ENCODE measurements at regions not wholly inside any gene's neighbourhood (a gene's known extent, or its start where the extent isn't known, plus 50 kb on each side); places are given as distances from the start of the nearest gene placed in this dataset.

DNA sequence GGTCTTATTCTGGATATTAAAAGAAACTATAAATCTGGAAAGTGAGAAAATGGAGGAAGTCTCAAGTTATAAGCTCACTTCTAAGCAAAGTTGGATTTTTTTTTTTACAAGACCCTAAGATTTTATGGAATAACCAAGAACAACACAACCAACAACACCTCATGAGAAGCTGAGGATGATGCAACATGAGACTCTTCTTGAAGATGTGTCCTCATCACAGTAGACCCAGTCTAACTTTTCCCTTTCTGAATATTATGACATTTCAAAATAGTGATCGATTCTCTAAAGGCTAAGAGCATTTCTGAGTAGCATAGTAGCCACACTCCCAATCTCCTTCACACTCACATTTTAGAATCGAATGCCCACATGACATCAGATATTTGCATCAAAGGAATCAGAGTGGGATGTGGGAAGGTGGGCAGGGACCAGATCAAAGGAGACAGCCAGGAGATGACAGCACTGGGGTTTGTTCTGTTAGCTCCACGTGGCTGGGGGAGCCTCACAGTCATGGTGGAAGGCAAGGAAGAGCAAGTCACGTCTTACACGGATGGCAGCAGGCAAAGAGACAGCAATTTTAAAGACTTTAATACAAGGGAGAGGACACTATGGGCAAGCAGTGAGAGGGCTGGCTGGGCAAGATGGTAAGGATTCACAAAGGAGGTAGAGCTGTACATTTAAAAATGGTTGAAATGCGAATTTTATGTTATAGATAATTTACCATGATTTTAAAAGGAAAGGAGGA lies 90.7 kb upstream of the MYL2 start:
- H3K27me3 ChIP-seq (replicated peaks; ENCODE audit: control insufficient read depth, insufficient read depth, low read length), result no peaks in the 10 kb centered on the region; the same call in 1 of the 2 replicates
- DNase-seq (ENCODE audit: extremely low read depth, insufficient read length), result no peak
- H3K4me3 ChIP-seq (replicated peaks; ENCODE audit: low read depth, low read length), result no peak overlapping the region
- TF ChIP-seq, protein P1, sequence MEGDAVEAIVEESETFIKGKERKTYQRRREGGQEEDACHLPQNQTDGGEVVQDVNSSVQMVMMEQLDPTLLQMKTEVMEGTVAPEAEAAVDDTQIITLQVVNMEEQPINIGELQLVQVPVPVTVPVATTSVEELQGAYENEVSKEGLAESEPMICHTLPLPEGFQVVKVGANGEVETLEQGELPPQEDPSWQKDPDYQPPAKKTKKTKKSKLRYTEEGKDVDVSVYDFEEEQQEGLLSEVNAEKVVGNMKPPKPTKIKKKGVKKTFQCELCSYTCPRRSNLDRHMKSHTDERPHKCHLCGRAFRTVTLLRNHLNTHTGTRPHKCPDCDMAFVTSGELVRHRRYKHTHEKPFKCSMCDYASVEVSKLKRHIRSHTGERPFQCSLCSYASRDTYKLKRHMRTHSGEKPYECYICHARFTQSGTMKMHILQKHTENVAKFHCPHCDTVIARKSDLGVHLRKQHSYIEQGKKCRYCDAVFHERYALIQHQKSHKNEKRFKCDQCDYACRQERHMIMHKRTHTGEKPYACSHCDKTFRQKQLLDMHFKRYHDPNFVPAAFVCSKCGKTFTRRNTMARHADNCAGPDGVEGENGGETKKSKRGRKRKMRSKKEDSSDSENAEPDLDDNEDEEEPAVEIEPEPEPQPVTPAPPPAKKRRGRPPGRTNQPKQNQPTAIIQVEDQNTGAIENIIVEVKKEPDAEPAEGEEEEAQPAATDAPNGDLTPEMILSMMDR (IDR thresholded peaks at IDR 0.05; ENCODE audit: insufficient read depth, low read length, poor library complexity, severe bottlenecking), result no peak
- no peaks in the 10 kb centered on the region for H3K36me3 ChIP-seq (ENCODE audit: control insufficient read depth, insufficient read depth, low read length)

DNA sequence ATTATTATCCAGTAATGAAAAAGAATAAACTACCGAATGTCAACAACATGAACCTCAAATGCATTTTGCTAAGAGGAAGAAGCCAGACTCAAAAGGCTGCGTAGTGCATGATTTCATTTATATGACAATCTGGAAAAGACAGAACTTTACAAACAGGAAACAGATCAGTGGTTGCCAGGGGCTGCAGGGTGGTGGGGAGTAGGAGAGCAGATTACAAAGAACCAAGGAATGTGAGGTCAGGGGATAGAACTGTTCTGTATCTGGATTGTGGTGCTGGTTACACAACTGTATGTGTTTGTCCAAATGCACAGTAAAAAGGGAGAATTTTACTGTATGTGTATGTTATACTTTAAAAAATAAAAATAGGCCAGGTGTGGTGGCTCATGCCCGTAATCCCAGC lies 89.7 kb upstream of the MYL2 start:
- TF ChIP-seq, protein P1 (IDR thresholded peaks at IDR 0.05; ENCODE audit: insufficient read depth, low read length, poor library complexity, severe bottlenecking), result no peak
- Histone ChIP-seq H3K4me3 (replicated peaks; ENCODE audit: low read depth, low read length) (no peak overlapping the region), H3K36me3 (ENCODE audit: control insufficient read depth, insufficient read depth, low read length) (no peaks in the 10 kb centered on the region), H3K27me3 (replicated peaks; ENCODE audit: control insufficient read depth, insufficient read depth, low read length) (no peaks in the 10 kb centered on the region; the same call in 1 of the 2 replicates)
- no peak for DNase-seq (ENCODE audit: extremely low read depth, insufficient read length)

- Histone ChIP-seq H3K4me3 (replicated peaks; ENCODE audit: low read depth, low read length) (no peak overlapping the region), H3K27me3 (replicated peaks; ENCODE audit: control insufficient read depth, insufficient read depth, low read length) (no peaks in the 10 kb centered on the region; the same call in 1 of the 2 replicates), H3K36me3 (ENCODE audit: control insufficient read depth, insufficient read depth, low read length) (no peaks in the 10 kb centered on the region)
- TF ChIP-seq, protein P1 (IDR thresholded peaks at IDR 0.05; ENCODE audit: insufficient read depth, low read length, poor library complexity, severe bottlenecking), result no peak
- DNase-seq (ENCODE audit: extremely low read depth, insufficient read length), result no peak
These were observed 86.2 kb upstream of the MYL2 start for GRCh38 chr12:111006621-111007020.

DNA sequence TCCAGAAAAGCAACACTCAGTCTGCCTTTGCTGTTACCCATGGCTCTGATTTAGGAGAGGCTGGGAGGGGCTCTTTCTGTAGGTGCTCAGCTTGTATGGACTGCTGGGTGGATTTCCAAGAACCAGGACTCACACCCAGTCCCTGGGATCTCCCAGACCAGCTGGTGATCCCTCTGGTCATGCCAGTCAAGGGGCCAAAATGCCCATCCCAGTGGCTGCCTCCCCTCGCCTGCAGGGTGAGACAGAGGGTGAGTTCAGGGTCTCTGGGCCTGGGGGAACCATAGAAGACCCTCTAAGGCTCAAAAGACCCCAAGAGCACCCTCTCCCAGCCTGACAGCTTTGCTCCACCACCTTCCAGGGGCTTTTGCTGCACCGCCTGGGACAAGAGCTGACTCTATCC lies 78.6 kb upstream of the MYL2 start:
- no peak for DNase-seq (ENCODE audit: extremely low read depth, insufficient read length)
- Histone ChIP-seq H3K4me3 (replicated peaks; ENCODE audit: low read depth, low read length) (no peak overlapping the region), H3K27me3 (replicated peaks; ENCODE audit: control insufficient read depth, insufficient read depth, low read length) (no peaks in the 10 kb centered on the region), H3K36me3 (ENCODE audit: control insufficient read depth, insufficient read depth, low read length) (no peaks in the 10 kb centered on the region)
- TF ChIP-seq, protein P1 (IDR thresholded peaks at IDR 0.05; ENCODE audit: insufficient read depth, low read length, poor library complexity, severe bottlenecking), result no peak

DNA sequence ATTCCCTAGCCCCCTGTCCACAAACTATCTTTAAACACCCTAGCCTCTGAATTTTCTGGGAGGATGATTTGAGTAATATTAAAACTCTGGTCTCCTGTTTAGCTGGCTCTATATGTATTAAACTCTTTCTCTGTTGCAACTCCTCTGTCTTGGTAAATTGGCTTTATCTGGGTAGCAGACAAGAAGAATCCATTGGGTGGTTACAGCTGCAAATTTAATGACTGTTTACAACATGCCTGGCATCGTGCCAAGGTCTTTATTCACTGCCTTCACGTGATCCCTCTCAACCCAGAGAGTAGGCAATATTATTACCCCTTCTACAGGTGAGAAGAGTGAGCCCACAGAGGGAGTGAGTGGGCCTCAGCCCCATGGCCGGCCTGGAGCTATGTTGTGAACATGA lies 77.8 kb upstream of the MYL2 start:
- no peak for DNase-seq (ENCODE audit: extremely low read depth, insufficient read length)
- Histone ChIP-seq H3K36me3 (ENCODE audit: control insufficient read depth, insufficient read depth, low read length) (no peaks in the 10 kb centered on the region), H3K4me3 (replicated peaks; ENCODE audit: low read depth, low read length) (no peak overlapping the region), H3K27me3 (replicated peaks; ENCODE audit: control insufficient read depth, insufficient read depth, low read length) (no peaks in the 10 kb centered on the region)
- TF ChIP-seq, protein P1 (IDR thresholded peaks at IDR 0.05; ENCODE audit: insufficient read depth, low read length, poor library complexity, severe bottlenecking), result no peak

All from GM06990 (cell line).